Endothelial cell of umbilical vein (primary cell): ENCODE measurements at regions not wholly inside any gene's neighbourhood (a gene's known extent, or its start where the extent isn't known, plus 50 kb on each side); places are given as distances from the start of the nearest gene placed in this dataset.

Experiments used
- BruUV-seq: library from RNA; stranded (reverse); fragments of 400-500 nt; replicated peaks from 2 replicates; lab custom pipeline; 2021; lab: Mats Ljungman, UMichigan
- CTCF ChIA-PET: fragments of 300-600, 350-600 bp; sonication (Branson Sonifier 250); formaldehyde crosslinking; loops from one replicate; lab custom pipeline; 2021; ENCODE audit warnings: antibody characterized with exemption, inconsistent platforms; lab: Charles Lee
- POLR2A ChIA-PET: fragments of 300-600, 350-600 bp; sonication (Branson Sonifier 250); formaldehyde crosslinking; loops from one replicate; lab custom pipeline; 2021; ENCODE audit warnings: antibody characterized with exemption, inconsistent platforms; lab: Charles Lee
- DNase-seq: peaks from one replicate; pipeline ENCODE4 v3.0.0-alpha.2; 2011; ENCODE audit warnings: low read depth, low spot score
- FAIRE-seq: peaks from 2 replicates; lab custom pipeline; 2011; peaks lifted over from hg19 to GRCh38; lab: Jason Lieb, UNC
- H2AFZ ChIP-seq: 2 replicates; pipeline ENCODE4 v1.6.0; 2012; ENCODE audit warnings: low read depth, low read length, control low read depth, inconsistent platforms
- H3K27ac ChIP-seq: 2 replicates; pipeline ENCODE4 v1.5.1; 2011; ENCODE audit warnings: low read depth, mild to moderate bottlenecking, control low read depth, low read length, moderate library complexity; ENCODE audit not compliant: insufficient read depth
- H3K27me3 ChIP-seq, 2 experiments: 2 replicates each; pipeline versions ENCODE4 v1.6.0 to v1.6.1; 2011; ENCODE audit warnings: low read length in 2 of 2, mixed read lengths in 1 of 2; ENCODE audit not compliant: control insufficient read depth in 2 of 2, insufficient read depth in 2 of 2
- H3K36me3 ChIP-seq, 2 experiments: 2 replicates in 1 of 2; 3 replicates in 1 of 2; pipeline ENCODE4 v1.5.1; 2011; ENCODE audit warnings: low read length in 2 of 2, mild to moderate bottlenecking in 1 of 2, moderate library complexity in 1 of 2; ENCODE audit not compliant: control insufficient read depth in 2 of 2, insufficient read depth in 2 of 2; ENCODE audit errors: extremely low read depth in 1 of 2
- H3K4me1 ChIP-seq: 3 replicates; pipeline ENCODE4 v1.5.1; 2011; ENCODE audit warnings: mild to moderate bottlenecking, low read length; ENCODE audit not compliant: control insufficient read depth, insufficient read depth; ENCODE audit errors: extremely low read depth
- H3K4me2 ChIP-seq: 2 replicates; pipeline ENCODE4 v1.6.1; 2011; ENCODE audit warnings: low read length, control low read depth, mixed read lengths; ENCODE audit not compliant: insufficient read depth
- H3K4me3 ChIP-seq, 3 experiments: fragments of 200-600 bp in 1 of 3; sonication (generic), shearing (Covaris generic) in 1 of 3; replicated peaks in 1 of 3; 2 replicates each; pipeline ENCODE4 v1.5.1; 2011 to 2016; ENCODE audit warnings: control low read depth in 3 of 3, low read length in 3 of 3, mild to moderate bottlenecking in 2 of 3, inconsistent platforms in 1 of 3, low read depth in 1 of 3, moderate library complexity in 1 of 3; ENCODE audit not compliant: insufficient read depth in 1 of 3
- H3K79me2 ChIP-seq: 2 replicates; pipeline ENCODE4 v1.6.0; 2012; ENCODE audit warnings: low read length, inconsistent platforms; ENCODE audit not compliant: control insufficient read depth, insufficient read depth
- H3K9ac ChIP-seq: replicated peaks from 2 replicates; pipeline ENCODE3; 2011; ENCODE audit warnings: low read length, control low read depth; ENCODE audit not compliant: insufficient read depth; ENCODE audit errors: extremely low read depth
- H3K9me1 ChIP-seq: replicated peaks from 3 replicates; pipeline ENCODE4 v1.6.0; 2011; ENCODE audit warnings: mild to moderate bottlenecking, low read length; ENCODE audit not compliant: control insufficient read depth, insufficient read depth; ENCODE audit errors: extremely low read depth
- H3K9me3 ChIP-seq: replicated peaks from 2 replicates; pipeline ENCODE4 v1.5.1; 2012; ENCODE audit warnings: low read length, inconsistent platforms; ENCODE audit not compliant: control insufficient read depth, insufficient read depth
- H4K20me1 ChIP-seq: replicated peaks from 2 replicates; pipeline ENCODE3; 2011; ENCODE audit warnings: mild to moderate bottlenecking, low read length; ENCODE audit not compliant: control insufficient read depth, insufficient read depth; ENCODE audit errors: extremely low read depth
- CTCF ChIP-seq, 2 donors: IDR thresholded peaks; 1 replicate in 1 of 2; 2 replicates in 1 of 2; pipeline ENCODE4 v1.5.1; 2011; ENCODE audit warnings: low read length in 2 of 2, mild to moderate bottlenecking in 2 of 2, moderate library complexity in 2 of 2, control low read depth in 1 of 2, inconsistent platforms in 1 of 2, low read depth in 1 of 2; ENCODE audit not compliant: insufficient read depth in 1 of 2; ENCODE audit errors: extremely low read depth in 1 of 2
- EZH2 ChIP-seq: IDR thresholded peaks from 2 replicates; pipeline ENCODE4 v1.6.1; 2012; ENCODE audit warnings: borderline replicate concordance, low read depth, mild to moderate bottlenecking, moderate library complexity, low read length, inconsistent platforms; ENCODE audit not compliant: severe bottlenecking
- FOS ChIP-seq: IDR thresholded peaks from 2 replicates; pipeline ENCODE4 v1.6.1; 2011; ENCODE audit warnings: mild to moderate bottlenecking, low read length, moderate library complexity, borderline replicate concordance; ENCODE audit not compliant: insufficient read depth
- GATA2 ChIP-seq: IDR thresholded peaks from 2 replicates; pipeline ENCODE4 v1.7.0; 2011; ENCODE audit warnings: low read depth, mild to moderate bottlenecking, moderate library complexity, mixed read lengths, low read length; ENCODE audit not compliant: insufficient read length, insufficient read depth
- JUN ChIP-seq: IDR thresholded peaks from 2 replicates; pipeline ENCODE4 v1.6.1; 2011; ENCODE audit warnings: borderline replicate concordance, low read depth; ENCODE audit not compliant: insufficient read length, insufficient read depth
- MYC ChIP-seq: IDR thresholded peaks from one replicate; pipeline ENCODE4 v1.6.1; 2011; ENCODE audit warnings: mild to moderate bottlenecking, low read depth, low read length
- POLR2A ChIP-seq: IDR thresholded peaks from 2 replicates; pipeline ENCODE4 v1.6.1; 2012; ENCODE audit warnings: low read depth, mild to moderate bottlenecking, control low read depth, low read length
- POLR2AphosphoS5 ChIP-seq: IDR thresholded peaks from 2 replicates; pipeline ENCODE4 v1.6.1; 2012; ENCODE audit warnings: low read depth, mild to moderate bottlenecking, control low read depth, low read length, moderate library complexity; ENCODE audit not compliant: insufficient read depth
- dilution Hi-C: fragments of 300-500 bp; cut with MboI; formaldehyde crosslinking; loops from one replicate; pipeline ENCODE4 v1.15.0; 2019; ENCODE audit warnings: low sequenced_read_pairs; ENCODE audit not compliant: extremely low pct_ligation_motif_present
- intact Hi-C: fragments of 100-400 bp; cut with micrococcal nuclease; formaldehyde crosslinking; loops from one replicate; pipeline ENCODE4 v1.10.0; 2022
- TF ChIP-seq, protein P1 (sequence below): IDR thresholded peaks from 2 replicates; pipeline ENCODE4 v1.6.1; 2011; ENCODE audit not compliant: insufficient read depth, insufficient read length

DNA sequence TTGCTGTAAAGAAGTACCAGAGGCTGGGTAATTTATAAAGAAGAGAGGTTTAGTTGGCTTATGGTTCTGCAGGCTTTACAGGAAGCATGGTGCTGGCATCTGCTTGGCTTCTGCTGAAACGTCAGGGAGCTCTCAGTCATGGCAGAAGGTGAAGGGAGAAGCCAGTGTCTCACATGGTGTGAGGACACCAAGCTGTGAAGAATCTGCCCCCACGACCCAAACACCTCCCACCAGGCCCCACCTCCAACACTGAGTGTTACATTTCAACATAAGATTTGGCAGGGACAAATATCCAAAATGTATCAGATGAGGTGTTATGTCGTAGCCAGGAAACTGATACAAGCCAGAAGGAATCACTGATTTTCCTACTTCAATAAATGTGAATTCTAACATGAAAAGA is 136.5 kb downstream of the CYSLTR2 start:
- intact Hi-C loops: no loop called here
- no peak for TF ChIP-seq POLR2A
- TF ChIP-seq FOS: no peak
- no peak for TF ChIP-seq MYC
- TF ChIP-seq CTCF (IDR thresholded peaks at IDR 0.05; ENCODE audit: extremely low read depth in 1 of 2, insufficient read depth in 1 of 2, low read depth in 1 of 2, low read length in 2 of 2): no peak
- no peak for TF ChIP-seq EZH2
- no peak for TF ChIP-seq GATA2
- no peak for TF ChIP-seq POLR2AphosphoS5
- TF ChIP-seq, protein P1, sequence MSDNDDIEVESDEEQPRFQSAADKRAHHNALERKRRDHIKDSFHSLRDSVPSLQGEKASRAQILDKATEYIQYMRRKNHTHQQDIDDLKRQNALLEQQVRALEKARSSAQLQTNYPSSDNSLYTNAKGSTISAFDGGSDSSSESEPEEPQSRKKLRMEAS: no peak
- TF ChIP-seq JUN: no peak
- POLR2A ChIA-PET: no interaction called here
- H4K20me1 ChIP-seq: no peaks in the 10 kb centered on the region
- no peak overlapping the region for H3K4me3 ChIP-seq
- BruUV-seq: no TSS peak
- FAIRE-seq: no peak
- H3K9me3 ChIP-seq: no peaks in the 10 kb centered on the region
- dilution Hi-C loops: no loop called here
- H3K9me1 ChIP-seq: no peaks in the 10 kb centered on the region
- no peak overlapping the region for H3K27ac ChIP-seq
- no peak for DNase-seq
- H3K36me3 ChIP-seq: no peaks in the 10 kb centered on the region
- no peaks in the 10 kb centered on the region for H3K79me2 ChIP-seq
- peaks cover 0 to 3% of the 10 kb centered on the region in 2 experiments for H3K27me3 ChIP-seq
- H3K4me2 ChIP-seq: no peak overlapping the region
- H2AFZ ChIP-seq: no peak overlapping the region
- CTCF ChIA-PET: interaction anchor here (2.2 kb wide), 1 partner anchor 21 kb away, joined by 8 read pairs; no protein-coding TSS in a partner anchor
- peaks cover 3% of the 10 kb centered on the region for H3K4me1 ChIP-seq
- H3K9ac ChIP-seq: no peak overlapping the region
